Neural cell (in vitro differentiated cells): ENCODE measurements at regions not wholly inside any gene's neighbourhood (a gene's known extent, or its start where the extent isn't known, plus 50 kb on each side); places are given as distances from the start of the nearest gene placed in this dataset.

Experiments used
- H2AFZ ChIP-seq: fragments of 200-600, 300-800 bp; sonication (generic), shearing (Covaris generic); 2 replicates; pipeline ENCODE4 v1.6.0; 2014; ENCODE audit warnings: low read depth, mild to moderate bottlenecking, antibody characterized with exemption, low read length, moderate library complexity
- H3F3A ChIP-seq: fragments of 200-600 bp; shearing (Covaris generic); 2 replicates; pipeline ENCODE4 v1.6.1; 2016; ENCODE audit warnings: mild to moderate bottlenecking, moderate library complexity, mixed read lengths, antibody characterized with exemption, low read length; ENCODE audit not compliant: insufficient read depth, poor library complexity, severe bottlenecking
- H3K27ac ChIP-seq: fragments of 200-600, 300-800 bp; sonication (generic), shearing (Covaris generic); 2 replicates; pipeline ENCODE4 v1.5.1; 2014; ENCODE audit warnings: mild to moderate bottlenecking, low read length, moderate library complexity
- H3K27me3 ChIP-seq: fragments of 300-800, 200-600 bp; sonication (generic), shearing (Covaris generic); 2 replicates; pipeline ENCODE4 v1.6.0; 2014; ENCODE audit warnings: mild to moderate bottlenecking, low read depth, low read length, moderate library complexity; ENCODE audit not compliant: insufficient read depth
- H3K36me3 ChIP-seq: fragments of 300-800, 200-600 bp; sonication (generic), shearing (Covaris generic); 2 replicates; pipeline ENCODE4 v1.5.1; 2014; ENCODE audit warnings: mild to moderate bottlenecking, antibody characterized with exemption, low read length, moderate library complexity; ENCODE audit not compliant: insufficient read depth
- H3K4me2 ChIP-seq: fragments of 300-800, 200-600 bp; sonication (generic), shearing (Covaris generic); 2 replicates; pipeline ENCODE4 v1.6.0; 2014; ENCODE audit warnings: mild to moderate bottlenecking, low read length
- H3K4me3 ChIP-seq: fragments of 300-800, 200-600 bp; sonication (generic), shearing (Covaris generic); 2 replicates; pipeline ENCODE4 v1.5.1; 2014; ENCODE audit warnings: mild to moderate bottlenecking, low read length, moderate library complexity
- H3K79me2 ChIP-seq: fragments of 200-600 bp; shearing (Covaris generic); replicated peaks from 2 replicates; pipeline ENCODE4 v1.6.0; 2014; ENCODE audit warnings: mild to moderate bottlenecking, low read length, moderate library complexity; ENCODE audit not compliant: insufficient read depth
- H3K9ac ChIP-seq: fragments of 300-800, 200-600 bp; sonication (generic), shearing (Covaris generic); 2 replicates; pipeline ENCODE4 v1.6.1; 2016; ENCODE audit warnings: mild to moderate bottlenecking, low read length, mixed read lengths
- H3K9me2 ChIP-seq: fragments of 200-600 bp; shearing (Covaris generic); 2 replicates; pipeline ENCODE4 v1.6.1; 2016; ENCODE audit warnings: mild to moderate bottlenecking, low read length, mixed read lengths; ENCODE audit not compliant: insufficient read depth
- H3K9me3 ChIP-seq: fragments of 200-600, 300-800 bp; sonication (generic), shearing (Covaris generic); 2 replicates; pipeline ENCODE4 v1.6.1; 2016; ENCODE audit warnings: mild to moderate bottlenecking, mixed run types, low read length, moderate library complexity, mixed read lengths
- H4K20me1 ChIP-seq: fragments of 200-600 bp; shearing (Covaris generic); 2 replicates; pipeline ENCODE4 v1.6.1; 2016; ENCODE audit warnings: mild to moderate bottlenecking, mixed run types; ENCODE audit not compliant: insufficient read depth
- EP300 ChIP-seq: fragments of 450-650 bp; conservative IDR thresholded peaks from 2 replicates; pipeline ENCODE4 v1.6.1; 2014; ENCODE audit warnings: antibody characterized with exemption, mild to moderate bottlenecking, moderate library complexity; ENCODE audit not compliant: poor library complexity, severe bottlenecking
- EZH2 ChIP-seq: fragments of 200-600, 300-800 bp; shearing (Covaris generic), sonication (generic); IDR thresholded peaks from 2 replicates; pipeline ENCODE4 v1.6.1; 2014; ENCODE audit warnings: antibody characterized with exemption, low read length, borderline replicate concordance, mild to moderate bottlenecking; ENCODE audit not compliant: insufficient read depth, poor library complexity, severe bottlenecking
- MXI1 ChIP-seq: fragments of 450-650 bp; conservative IDR thresholded peaks from 2 replicates; pipeline ENCODE4 v1.6.1; 2014; ENCODE audit warnings: antibody characterized with exemption, mild to moderate bottlenecking; ENCODE audit not compliant: poor library complexity, severe bottlenecking
- POLR2AphosphoS5 ChIP-seq: IDR thresholded peaks from 2 replicates; pipeline ENCODE4 v1.6.1; 2012
- RAD21 ChIP-seq: fragments of 450-650 bp; conservative IDR thresholded peaks from 2 replicates; pipeline ENCODE4 v1.6.1; 2014; ENCODE audit warnings: antibody characterized with exemption, mild to moderate bottlenecking, moderate library complexity
- SMC3 ChIP-seq: fragments of 450-650 bp; conservative IDR thresholded peaks from 2 replicates; pipeline ENCODE4 v1.6.1; 2014; ENCODE audit warnings: antibody characterized with exemption, mild to moderate bottlenecking, moderate library complexity; ENCODE audit not compliant: poor library complexity
- TAF1 ChIP-seq: IDR thresholded peaks from 2 replicates; pipeline ENCODE4 v1.6.1; 2012; ENCODE audit warnings: low read depth
- TF ChIP-seq, protein P1 (sequence below): IDR thresholded peaks from 2 replicates; pipeline ENCODE4 v1.6.1; 2012; ENCODE audit warnings: borderline replicate concordance
- TF ChIP-seq, protein P2 (sequence below): fragments of 450-650 bp; IDR thresholded peaks from 2 replicates; pipeline ENCODE4 v1.5.1; 2014; ENCODE audit warnings: antibody characterized with exemption, mild to moderate bottlenecking, moderate library complexity; ENCODE audit not compliant: poor library complexity, severe bottlenecking

DNA sequence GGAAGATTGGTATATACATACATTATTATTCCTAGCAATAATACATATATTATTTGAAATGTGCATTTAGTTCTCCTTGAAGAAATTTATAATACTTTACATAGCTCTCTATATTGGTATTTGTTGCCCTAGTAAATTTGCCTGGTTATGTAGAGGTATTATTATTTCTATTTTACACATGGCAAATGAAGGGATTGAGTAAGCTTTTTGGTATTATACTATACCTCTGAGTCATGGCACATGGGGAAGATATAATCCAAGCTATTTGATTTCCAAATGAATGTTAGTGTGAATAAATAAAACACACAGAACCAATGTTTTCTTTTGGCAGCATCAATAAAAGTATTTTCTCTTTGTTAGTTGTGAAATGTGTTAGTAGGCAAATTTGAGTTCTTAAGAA lies 409.6 kb upstream of the SLC35B3 start:
- no peaks in the 10 kb centered on the region for H3K27me3 ChIP-seq
- H3K9ac ChIP-seq, result no peak overlapping the region
- no peaks in the 10 kb centered on the region for H3K9me3 ChIP-seq
- H3K4me2 ChIP-seq, result no peak overlapping the region
- H3K27ac ChIP-seq, result no peak overlapping the region
- H3F3A ChIP-seq, result no peaks in the 10 kb centered on the region
- no peaks in the 10 kb centered on the region for H4K20me1 ChIP-seq
- no peaks in the 10 kb centered on the region for H3K36me3 ChIP-seq
- TF ChIP-seq, protein P1, sequence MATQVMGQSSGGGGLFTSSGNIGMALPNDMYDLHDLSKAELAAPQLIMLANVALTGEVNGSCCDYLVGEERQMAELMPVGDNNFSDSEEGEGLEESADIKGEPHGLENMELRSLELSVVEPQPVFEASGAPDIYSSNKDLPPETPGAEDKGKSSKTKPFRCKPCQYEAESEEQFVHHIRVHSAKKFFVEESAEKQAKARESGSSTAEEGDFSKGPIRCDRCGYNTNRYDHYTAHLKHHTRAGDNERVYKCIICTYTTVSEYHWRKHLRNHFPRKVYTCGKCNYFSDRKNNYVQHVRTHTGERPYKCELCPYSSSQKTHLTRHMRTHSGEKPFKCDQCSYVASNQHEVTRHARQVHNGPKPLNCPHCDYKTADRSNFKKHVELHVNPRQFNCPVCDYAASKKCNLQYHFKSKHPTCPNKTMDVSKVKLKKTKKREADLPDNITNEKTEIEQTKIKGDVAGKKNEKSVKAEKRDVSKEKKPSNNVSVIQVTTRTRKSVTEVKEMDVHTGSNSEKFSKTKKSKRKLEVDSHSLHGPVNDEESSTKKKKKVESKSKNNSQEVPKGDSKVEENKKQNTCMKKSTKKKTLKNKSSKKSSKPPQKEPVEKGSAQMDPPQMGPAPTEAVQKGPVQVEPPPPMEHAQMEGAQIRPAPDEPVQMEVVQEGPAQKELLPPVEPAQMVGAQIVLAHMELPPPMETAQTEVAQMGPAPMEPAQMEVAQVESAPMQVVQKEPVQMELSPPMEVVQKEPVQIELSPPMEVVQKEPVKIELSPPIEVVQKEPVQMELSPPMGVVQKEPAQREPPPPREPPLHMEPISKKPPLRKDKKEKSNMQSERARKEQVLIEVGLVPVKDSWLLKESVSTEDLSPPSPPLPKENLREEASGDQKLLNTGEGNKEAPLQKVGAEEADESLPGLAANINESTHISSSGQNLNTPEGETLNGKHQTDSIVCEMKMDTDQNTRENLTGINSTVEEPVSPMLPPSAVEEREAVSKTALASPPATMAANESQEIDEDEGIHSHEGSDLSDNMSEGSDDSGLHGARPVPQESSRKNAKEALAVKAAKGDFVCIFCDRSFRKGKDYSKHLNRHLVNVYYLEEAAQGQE, result no peak
- TF ChIP-seq MXI1 (no peak), EZH2 (no peak), POLR2AphosphoS5 (no peak), EP300 (no peak), RAD21 (no peak), TAF1 (no peak), SMC3 (no peak)
- TF ChIP-seq, protein P2, sequence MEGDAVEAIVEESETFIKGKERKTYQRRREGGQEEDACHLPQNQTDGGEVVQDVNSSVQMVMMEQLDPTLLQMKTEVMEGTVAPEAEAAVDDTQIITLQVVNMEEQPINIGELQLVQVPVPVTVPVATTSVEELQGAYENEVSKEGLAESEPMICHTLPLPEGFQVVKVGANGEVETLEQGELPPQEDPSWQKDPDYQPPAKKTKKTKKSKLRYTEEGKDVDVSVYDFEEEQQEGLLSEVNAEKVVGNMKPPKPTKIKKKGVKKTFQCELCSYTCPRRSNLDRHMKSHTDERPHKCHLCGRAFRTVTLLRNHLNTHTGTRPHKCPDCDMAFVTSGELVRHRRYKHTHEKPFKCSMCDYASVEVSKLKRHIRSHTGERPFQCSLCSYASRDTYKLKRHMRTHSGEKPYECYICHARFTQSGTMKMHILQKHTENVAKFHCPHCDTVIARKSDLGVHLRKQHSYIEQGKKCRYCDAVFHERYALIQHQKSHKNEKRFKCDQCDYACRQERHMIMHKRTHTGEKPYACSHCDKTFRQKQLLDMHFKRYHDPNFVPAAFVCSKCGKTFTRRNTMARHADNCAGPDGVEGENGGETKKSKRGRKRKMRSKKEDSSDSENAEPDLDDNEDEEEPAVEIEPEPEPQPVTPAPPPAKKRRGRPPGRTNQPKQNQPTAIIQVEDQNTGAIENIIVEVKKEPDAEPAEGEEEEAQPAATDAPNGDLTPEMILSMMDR, result no peak
- no peak overlapping the region for H2AFZ ChIP-seq
- H3K79me2 ChIP-seq, result no peaks in the 10 kb centered on the region
- H3K9me2 ChIP-seq, result no peaks in the 10 kb centered on the region
- no peak overlapping the region for H3K4me3 ChIP-seq

DNA sequence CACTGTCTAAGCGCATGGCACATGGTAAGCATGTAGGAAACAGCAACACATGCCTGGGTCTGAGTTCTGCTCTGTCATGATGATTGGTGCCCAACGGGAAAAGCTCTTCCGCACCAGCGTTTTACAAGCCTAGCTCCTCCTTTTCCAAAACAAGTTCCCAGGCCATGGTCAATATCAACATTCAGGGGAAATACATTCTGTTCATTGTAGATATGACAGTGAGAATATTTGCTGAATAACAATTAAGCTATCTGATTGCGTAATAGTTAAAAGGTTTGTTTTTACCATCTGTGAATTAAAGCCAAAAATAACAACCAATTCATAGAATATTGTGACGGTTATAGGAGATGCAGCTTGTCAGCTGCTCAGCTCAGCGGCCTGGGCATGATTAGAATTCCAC lies 404.3 kb upstream of the SLC35B3 start:
- H3K4me3 ChIP-seq, result no peak overlapping the region

More for the DNA sequence above, 404.3 kb upstream of the SLC35B3 start:
- no peaks in the 10 kb centered on the region for H3K9me2 ChIP-seq
- H2AFZ ChIP-seq, result no peak overlapping the region
- H3K9ac ChIP-seq, result no peak overlapping the region
- no peaks in the 10 kb centered on the region for H4K20me1 ChIP-seq
- H3K9me3 ChIP-seq, result no peaks in the 10 kb centered on the region
- H3K27ac ChIP-seq, result no peak overlapping the region
- no peaks in the 10 kb centered on the region for H3F3A ChIP-seq
- no peak for TF ChIP-seq MXI1
- TF ChIP-seq POLR2AphosphoS5, result no peak
- TF ChIP-seq, protein P2, result no peak
- TF ChIP-seq SMC3, result no peak
- no peak for TF ChIP-seq EP300
- TF ChIP-seq, protein P1, result no peak
- no peak for TF ChIP-seq TAF1
- no peak for TF ChIP-seq EZH2
- TF ChIP-seq RAD21, result no peak
- H3K4me2 ChIP-seq, result no peak overlapping the region
- no peaks in the 10 kb centered on the region for H3K36me3 ChIP-seq
- no peaks in the 10 kb centered on the region for H3K79me2 ChIP-seq
- H3K27me3 ChIP-seq, result no peaks in the 10 kb centered on the region
